Thyroid gland (tissue), 4 donors: ENCODE measurements at regions not wholly inside any gene's neighbourhood (a gene's known extent, or its start where the extent isn't known, plus 50 kb on each side); places are given as distances from the start of the nearest gene placed in this dataset.

Experiments used
- DNase-seq, 2 donors: peaks; one replicate each; pipeline ENCODE4 v3.0.0-alpha.2; 2019
- H3K27ac ChIP-seq, 3 donors: fragments of 200-600 bp; sonication (generic); 1 replicate in 2 of 3; 2 replicates in 1 of 3; pipeline ENCODE4 v1.5.1; 2016 to 2019; ENCODE audit warnings: mild to moderate bottlenecking in 1 of 3, moderate library complexity in 1 of 3
- H3K27me3 ChIP-seq: fragments of 200-600 bp; sonication (generic); one replicate; pipeline ENCODE4 v1.5.1; 2019
- H3K36me3 ChIP-seq, 2 donors: fragments of 200-600 bp; sonication (generic); one replicate each; pipeline ENCODE4 v1.5.1; 2016 to 2019
- H3K4me1 ChIP-seq, 2 donors: fragments of 200-600 bp; sonication (generic); one replicate each; pipeline ENCODE4 v1.5.1; 2017 to 2019
- H3K4me3 ChIP-seq, 3 donors: fragments of 200-600 bp; sonication (generic); replicated peaks in 1 of 3; 1 replicate in 2 of 3; 2 replicates in 1 of 3; pipeline ENCODE4 v1.5.1; 2016; ENCODE audit warnings: mild to moderate bottlenecking in 1 of 3
- H3K9me3 ChIP-seq: fragments of 200-600 bp; sonication (generic); one replicate; pipeline ENCODE4 v1.5.1; 2017
- POLR2A ChIP-seq, 2 donors: fragments of 450-650 bp; IDR thresholded peaks; one replicate each; pipeline ENCODE4 v1.6.1; 2017; ENCODE audit warnings: antibody characterized with exemption in 2 of 2, mild to moderate bottlenecking in 2 of 2, moderate library complexity in 1 of 2
- WGBS, 2 donors: methylation state at CpG; one replicate each; pipeline ENCODE4 v1.1.5; 2017; 5-methylcytosine and 5-hydroxymethylcytosine counted together
- intact Hi-C: fragments of 100-400 bp; cut with DNase I; formaldehyde crosslinking; loops from one replicate; pipeline ENCODE4 v1.15.1; 2023
- TF ChIP-seq, protein P1 (sequence below), 6 experiments: fragments of 200-600 bp in 3 of 6; fragments of 450-650 bp in 3 of 6; sonication (generic) in 3 of 6; IDR thresholded peaks; one replicate each; pipeline ENCODE4 v1.5.1; 2016 to 2019; ENCODE audit warnings: antibody characterized with exemption in 6 of 6, mild to moderate bottlenecking in 2 of 6, inconsistent platforms in 1 of 6, moderate library complexity in 1 of 6

DNA sequence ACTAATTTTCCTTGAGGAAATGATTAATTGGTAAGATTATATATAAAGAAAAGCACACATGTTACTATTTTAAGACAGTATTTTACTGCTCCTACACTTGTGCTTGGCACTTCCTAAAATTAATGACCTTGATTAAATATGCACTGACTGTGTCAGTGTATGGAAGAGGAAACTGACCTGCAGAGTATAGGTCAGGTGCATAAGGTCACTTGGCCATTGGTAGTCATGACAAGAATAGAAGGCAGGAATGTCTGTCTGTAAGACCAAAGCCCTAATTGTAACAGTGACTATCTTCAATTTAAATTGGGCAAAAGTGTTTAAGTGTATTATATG lies 128.0 kb upstream of the KCNK2 start:
- no peaks in the 10 kb centered on the region for H3K9me3 ChIP-seq
- H3K27ac ChIP-seq = no peak overlapping the region
- DNase-seq = no peak
- intact Hi-C loops = no loop called here
- H3K27me3 ChIP-seq = no peaks in the 10 kb centered on the region
- H3K36me3 ChIP-seq = no peaks in the 10 kb centered on the region
- TF ChIP-seq, protein P1, sequence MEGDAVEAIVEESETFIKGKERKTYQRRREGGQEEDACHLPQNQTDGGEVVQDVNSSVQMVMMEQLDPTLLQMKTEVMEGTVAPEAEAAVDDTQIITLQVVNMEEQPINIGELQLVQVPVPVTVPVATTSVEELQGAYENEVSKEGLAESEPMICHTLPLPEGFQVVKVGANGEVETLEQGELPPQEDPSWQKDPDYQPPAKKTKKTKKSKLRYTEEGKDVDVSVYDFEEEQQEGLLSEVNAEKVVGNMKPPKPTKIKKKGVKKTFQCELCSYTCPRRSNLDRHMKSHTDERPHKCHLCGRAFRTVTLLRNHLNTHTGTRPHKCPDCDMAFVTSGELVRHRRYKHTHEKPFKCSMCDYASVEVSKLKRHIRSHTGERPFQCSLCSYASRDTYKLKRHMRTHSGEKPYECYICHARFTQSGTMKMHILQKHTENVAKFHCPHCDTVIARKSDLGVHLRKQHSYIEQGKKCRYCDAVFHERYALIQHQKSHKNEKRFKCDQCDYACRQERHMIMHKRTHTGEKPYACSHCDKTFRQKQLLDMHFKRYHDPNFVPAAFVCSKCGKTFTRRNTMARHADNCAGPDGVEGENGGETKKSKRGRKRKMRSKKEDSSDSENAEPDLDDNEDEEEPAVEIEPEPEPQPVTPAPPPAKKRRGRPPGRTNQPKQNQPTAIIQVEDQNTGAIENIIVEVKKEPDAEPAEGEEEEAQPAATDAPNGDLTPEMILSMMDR (IDR thresholded peaks at IDR 0.05) = no peak
- TF ChIP-seq POLR2A (IDR thresholded peaks at IDR 0.05) = no peak
- H3K4me1 ChIP-seq = no peaks in the 10 kb centered on the region
- H3K4me3 ChIP-seq = no peak overlapping the region

DNA sequence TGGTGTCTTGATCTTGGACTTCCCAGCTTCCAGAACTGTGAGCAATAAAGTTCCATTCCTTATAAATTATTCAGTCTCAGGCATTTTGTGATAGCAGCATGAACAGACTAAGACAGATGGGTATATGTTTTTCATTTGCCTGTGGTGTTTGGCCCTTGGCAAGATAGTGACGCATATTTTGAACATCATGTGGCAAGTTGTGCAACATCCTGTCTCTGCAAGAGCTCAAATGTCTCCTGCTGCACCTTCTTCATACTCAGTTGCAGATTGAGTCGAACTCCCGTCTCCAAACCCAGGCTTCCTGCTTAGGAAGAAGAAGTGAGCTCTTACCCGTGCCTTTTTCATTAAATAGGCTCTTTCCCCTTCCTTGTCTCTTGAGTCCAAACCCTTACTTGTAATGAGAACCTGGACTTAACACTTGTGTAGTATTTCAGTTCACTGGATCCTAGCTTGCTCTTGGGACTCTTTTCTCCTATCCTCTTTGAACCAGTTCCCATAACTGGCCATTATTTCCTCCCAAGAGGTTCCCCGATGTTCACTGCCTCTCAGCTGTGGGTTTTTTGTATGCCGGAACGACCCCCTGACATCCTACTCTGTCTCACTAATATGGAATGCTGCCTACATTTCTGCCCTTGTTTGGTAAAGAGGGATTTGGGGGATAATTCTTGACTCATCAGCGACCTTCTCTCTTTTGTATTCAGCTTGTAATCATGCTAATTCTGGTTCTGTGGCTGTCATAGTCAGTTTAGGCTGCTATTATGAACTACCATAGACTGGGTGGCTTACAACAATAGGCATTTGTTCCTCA lies 125.0 kb upstream of the KCNK2 start:
- H3K9me3 ChIP-seq = no peaks in the 10 kb centered on the region
- H3K4me1 ChIP-seq = no peaks in the 10 kb centered on the region
- intact Hi-C loops = no loop called here
- no peak for TF ChIP-seq POLR2A (IDR thresholded peaks at IDR 0.05)
- TF ChIP-seq, protein P1 (IDR thresholded peaks at IDR 0.05) = no peak
- WGBS, 2 donors = 80 to 82% methylated on average over 8 of the region's 8 CpGs
- H3K36me3 ChIP-seq = no peaks in the 10 kb centered on the region
- H3K4me3 ChIP-seq = no peak overlapping the region
- no peak for DNase-seq
- no peak overlapping the region for H3K27ac ChIP-seq
- no peaks in the 10 kb centered on the region for H3K27me3 ChIP-seq

DNA sequence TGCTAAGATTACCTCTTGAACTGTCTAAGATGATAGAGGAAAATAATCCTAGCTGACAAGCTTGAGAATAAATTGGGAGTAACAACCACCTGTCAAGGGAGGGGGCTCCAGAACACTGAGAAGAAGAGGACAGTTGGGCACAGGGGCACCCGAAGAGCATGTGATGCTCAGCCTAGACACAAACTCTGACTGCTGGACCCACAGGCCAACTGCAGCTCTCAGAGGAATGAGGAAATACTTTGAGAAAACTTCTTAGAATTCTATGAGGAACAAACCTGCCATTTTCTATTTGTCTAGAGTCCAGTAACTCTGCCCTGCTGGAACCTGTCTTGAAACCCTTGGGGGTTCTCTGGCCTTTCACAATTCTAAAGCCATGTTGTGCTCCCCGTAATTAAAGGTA lies 124.1 kb upstream of the KCNK2 start:
- Histone ChIP-seq H3K36me3 (no peaks in the 10 kb centered on the region), H3K27ac (no peak overlapping the region), H3K9me3 (no peaks in the 10 kb centered on the region), H3K4me3 (no peak overlapping the region), H3K4me1 (no peaks in the 10 kb centered on the region), H3K27me3 (no peaks in the 10 kb centered on the region)
- DNase-seq = no peak
- intact Hi-C loops = no loop called here
- 91 to 94% methylated on average over 2 of the region's 2 CpGs for WGBS, 2 donors
- TF ChIP-seq, protein P1 (IDR thresholded peaks at IDR 0.05) = no peak
- no peak for TF ChIP-seq POLR2A (IDR thresholded peaks at IDR 0.05)

DNA sequence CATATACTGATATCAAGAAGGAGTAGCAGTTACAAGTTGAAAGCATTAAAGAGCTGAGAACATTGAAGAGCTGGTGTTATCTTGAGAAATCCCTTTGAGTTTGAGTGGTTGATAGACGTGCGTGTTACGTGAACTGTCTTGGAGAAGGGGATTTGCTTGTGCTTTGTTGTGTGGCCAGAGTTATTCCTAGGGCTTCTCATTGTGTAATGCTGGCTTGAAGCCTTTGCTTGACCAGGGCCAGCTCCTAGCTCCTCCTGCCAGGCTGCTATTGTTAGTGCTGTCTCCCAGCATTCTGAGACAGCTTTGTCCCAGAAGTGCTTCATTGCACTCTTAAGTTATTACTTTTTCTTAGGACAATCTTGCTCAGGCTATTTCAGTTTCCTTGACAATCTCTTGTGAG lies 116.2 kb upstream of the KCNK2 start:
- no peaks in the 10 kb centered on the region for H3K9me3 ChIP-seq
- H3K4me1 ChIP-seq = peaks cover 21 to 25% of the 10 kb centered on the region in 2 donors
- DNase-seq = peak; percentile 66 to 71
- no peak overlapping the region for H3K4me3 ChIP-seq
- peak overlapping the region; percentile 48 to 85 (median 50) for H3K27ac ChIP-seq
- H3K27me3 ChIP-seq = no peaks in the 10 kb centered on the region
- no peaks in the 10 kb centered on the region for H3K36me3 ChIP-seq
- WGBS, 2 donors = 20 to 29% methylated on average over 3 of the region's 3 CpGs
- TF ChIP-seq, protein P1 (IDR thresholded peaks at IDR 0.05) = no peak
- TF ChIP-seq POLR2A (IDR thresholded peaks at IDR 0.05) = no peak
- intact Hi-C loops = no loop called here

DNA sequence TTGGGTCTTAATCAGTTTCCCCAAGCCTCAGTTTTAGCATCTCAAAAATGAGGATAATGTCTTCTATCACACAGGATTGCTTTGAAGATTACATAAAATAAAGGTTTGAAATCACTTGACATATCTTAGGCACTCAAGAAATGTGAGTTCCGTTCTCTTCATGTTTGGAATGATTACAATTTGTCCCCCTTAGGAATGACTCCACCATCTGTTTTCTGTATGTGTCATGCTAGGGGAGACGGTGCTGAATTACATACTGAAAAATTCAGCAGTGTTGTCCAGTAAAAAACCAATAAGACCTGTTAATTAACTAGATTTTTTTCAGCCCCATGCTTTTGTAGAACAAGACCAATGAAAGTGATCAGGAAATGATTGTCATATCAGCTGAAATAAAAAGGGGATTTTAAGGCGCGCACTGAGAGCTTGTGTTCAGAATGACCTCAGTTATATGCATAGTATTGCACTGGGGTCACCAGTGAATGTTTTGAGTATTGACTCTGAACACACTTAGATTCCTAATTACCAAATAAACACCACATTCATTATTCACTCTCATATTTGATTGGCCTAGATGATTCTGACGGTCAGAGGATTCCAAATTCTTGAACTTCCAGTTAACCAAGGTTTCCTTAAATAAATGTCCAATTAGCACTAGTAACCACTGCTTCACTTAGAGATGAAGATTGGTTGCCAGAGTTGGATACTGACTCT lies 114.5 kb upstream of the KCNK2 start:
- WGBS, 2 donors = 86 to 90% methylated on average over 5 of the region's 5 CpGs
- no peak overlapping the region for H3K4me3 ChIP-seq
- no peaks in the 10 kb centered on the region for H3K9me3 ChIP-seq
- intact Hi-C loops = no loop called here
- TF ChIP-seq, protein P1 (IDR thresholded peaks at IDR 0.05) = no peak
- no peak for TF ChIP-seq POLR2A (IDR thresholded peaks at IDR 0.05)
- H3K36me3 ChIP-seq = no peaks in the 10 kb centered on the region
- H3K4me1 ChIP-seq = peaks cover 21 to 25% of the 10 kb centered on the region in 2 donors
- H3K27me3 ChIP-seq = no peaks in the 10 kb centered on the region
- H3K27ac ChIP-seq = no peak overlapping the region
- DNase-seq = no peak
